ENCODE measurements at regions not wholly inside any gene's neighbourhood (a gene's known extent, or its start where the extent isn't known, plus 50 kb on each side); places are given as distances from the start of the nearest gene placed in this dataset.

- Histone ChIP-seq H3K79me2 (ENCODE audit: insufficient read depth, low read depth, low read length) (no peaks in the 10 kb centered on the region), H2AFZ (ENCODE audit: low read length) (no peak overlapping the region), H3K27ac (ENCODE audit: low read depth, low read length, poor library complexity, severe bottlenecking) (no peak overlapping the region), H3K9me3 (ENCODE audit: low read length) (no peaks in the 10 kb centered on the region), H4K20me1 (ENCODE audit: insufficient read depth, low read length) (no peaks in the 10 kb centered on the region), H3K4me2 (ENCODE audit: low read length) (no peak overlapping the region), H3K36me3 (ENCODE audit: insufficient read depth, low read length) (no peaks in the 10 kb centered on the region), H3K4me3 (ENCODE audit: low read depth, low read length, poor library complexity, severe bottlenecking) (no peak overlapping the region), H3K4me1 (ENCODE audit: insufficient read depth, low read length, poor library complexity, severe bottlenecking) (no peaks in the 10 kb centered on the region), H3K9me2 (ENCODE audit: insufficient read depth, low read length) (no peaks in the 10 kb centered on the region)
- no TSS peak for BruUV-seq (replicated peaks)
- TF ChIP-seq CTCF (conservative IDR thresholded peaks at IDR 0.05; ENCODE audit: low read length) = no peak
- TF ChIP-seq EZH2phosphoT487 (IDR thresholded peaks at IDR 0.05; ENCODE audit: borderline replicate concordance, low read depth, low read length) = no peak
- ChIA-PET POLR2A (no interaction called here), CTCF (ENCODE audit: unreplicated experiment) (no interaction called here)
- intact Hi-C loops (cut with micrococcal nuclease; ENCODE audit: unreplicated experiment) = no loop called here
- no peak for DNase-seq (ENCODE audit: low spot score)
Measured at GRCh38 chr3:176856721-176857120, 340.6 kb downstream of the TBL1XR1 start.

- Histone ChIP-seq H4K20me1 (ENCODE audit: insufficient read depth, low read length) (no peaks in the 10 kb centered on the region), H3K79me2 (ENCODE audit: insufficient read depth, low read depth, low read length) (no peaks in the 10 kb centered on the region), H3K9me3 (ENCODE audit: low read length) (no peaks in the 10 kb centered on the region), H3K4me3 (ENCODE audit: low read depth, low read length, poor library complexity, severe bottlenecking) (no peak overlapping the region), H2AFZ (ENCODE audit: low read length) (no peak overlapping the region), H3K36me3 (ENCODE audit: insufficient read depth, low read length) (no peaks in the 10 kb centered on the region), H3K4me2 (ENCODE audit: low read length) (no peak overlapping the region), H3K9me2 (ENCODE audit: insufficient read depth, low read length) (no peaks in the 10 kb centered on the region), H3K4me1 (ENCODE audit: insufficient read depth, low read length, poor library complexity, severe bottlenecking) (no peaks in the 10 kb centered on the region), H3K27ac (ENCODE audit: low read depth, low read length, poor library complexity, severe bottlenecking) (no peak overlapping the region)
- ChIA-PET CTCF (ENCODE audit: unreplicated experiment) (no interaction called here), POLR2A (no interaction called here)
- intact Hi-C loops (cut with micrococcal nuclease; ENCODE audit: unreplicated experiment) = no loop called here
- no peak for DNase-seq (ENCODE audit: low spot score)
- TF ChIP-seq EZH2phosphoT487 (IDR thresholded peaks at IDR 0.05; ENCODE audit: borderline replicate concordance, low read depth, low read length) = no peak
- BruUV-seq (replicated peaks) = no TSS peak
Measured at GRCh38 chr3:176855901-176856486, 341.3 kb downstream of the TBL1XR1 start.

- DNase-seq (ENCODE audit: low spot score) = no peak
- Histone ChIP-seq H4K20me1 (ENCODE audit: insufficient read depth, low read length) (no peaks in the 10 kb centered on the region), H3K4me3 (ENCODE audit: low read depth, low read length, poor library complexity, severe bottlenecking) (no peak overlapping the region), H3K9me3 (ENCODE audit: low read length) (no peaks in the 10 kb centered on the region), H3K79me2 (ENCODE audit: insufficient read depth, low read depth, low read length) (no peaks in the 10 kb centered on the region), H3K4me2 (ENCODE audit: low read length) (no peak overlapping the region), H2AFZ (ENCODE audit: low read length) (no peak overlapping the region), H3K27ac (ENCODE audit: low read depth, low read length, poor library complexity, severe bottlenecking) (no peak overlapping the region), H3K36me3 (ENCODE audit: insufficient read depth, low read length) (no peaks in the 10 kb centered on the region), H3K4me1 (ENCODE audit: insufficient read depth, low read length, poor library complexity, severe bottlenecking) (no peaks in the 10 kb centered on the region), H3K9me2 (ENCODE audit: insufficient read depth, low read length) (no peaks in the 10 kb centered on the region)
- intact Hi-C loops (cut with micrococcal nuclease; ENCODE audit: unreplicated experiment) = no loop called here
- no peak for TF ChIP-seq CTCF (conservative IDR thresholded peaks at IDR 0.05; ENCODE audit: low read length)
- no peak for TF ChIP-seq EZH2phosphoT487 (IDR thresholded peaks at IDR 0.05; ENCODE audit: borderline replicate concordance, low read depth, low read length)
- CTCF ChIA-PET (ENCODE audit: unreplicated experiment) = no interaction called here
- BruUV-seq (replicated peaks) = no TSS peak
- POLR2A ChIA-PET = interaction anchor here (0.5 kb wide), 1 partner anchor 17 kb away, joined by 3 read pairs; no protein-coding TSS in a partner anchor
Measured at GRCh38 chr3:176855213-176855612, 342.1 kb downstream of the TBL1XR1 start.
